NOMO-1 treated with DMSO at 0.1 percent for 48 hours (cell line): ENCODE measurements at regions not wholly inside any gene's neighbourhood (a gene's known extent, or its start where the extent isn't known, plus 50 kb on each side); places are given as distances from the start of the nearest gene placed in this dataset.

Experiments used
- DNase-seq: peaks from one replicate; lab custom pipeline; 2025; ENCODE audit not compliant: unreplicated experiment; lab: John Stamatoyannopoulos, UW

DNA sequence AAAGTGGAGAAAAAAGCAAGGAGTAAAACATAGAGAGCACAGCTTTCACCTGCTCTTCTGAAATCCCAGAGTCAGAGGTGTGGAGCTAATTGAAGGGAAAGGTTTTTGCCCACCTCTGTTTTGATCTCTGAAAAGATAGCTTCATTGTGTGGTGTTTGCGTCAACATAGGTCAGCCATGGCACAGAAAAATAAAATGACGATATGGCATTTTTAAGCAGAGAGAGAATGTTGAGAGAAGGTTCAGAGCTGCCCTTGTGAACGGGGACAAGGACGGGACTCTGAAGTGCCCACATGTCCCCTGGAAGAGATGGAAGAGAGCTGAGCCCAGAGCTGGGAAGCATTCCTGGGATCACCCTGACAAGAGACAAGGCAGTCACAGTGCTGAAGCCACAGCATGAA lies 249.4 kb upstream of the PLSCR5 start:
- no peak for DNase-seq

DNA sequence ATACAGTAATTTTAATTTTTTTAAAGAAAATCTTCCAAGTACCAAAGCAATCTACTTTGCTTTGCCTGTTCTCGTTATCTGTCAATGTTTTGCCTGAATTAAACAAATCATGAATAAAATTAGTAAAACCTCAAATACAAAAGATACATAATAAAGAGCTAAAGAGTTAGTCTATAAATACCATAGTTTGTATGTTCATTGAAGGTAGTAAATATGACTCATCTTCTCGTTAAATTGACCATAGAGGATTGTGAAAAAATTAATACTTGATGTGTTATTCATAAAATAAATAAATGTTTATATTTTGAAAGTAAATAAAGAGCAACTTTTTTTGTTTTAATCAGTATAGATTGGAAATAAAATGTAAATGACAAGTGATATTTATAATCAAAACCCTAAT lies 246.5 kb upstream of the PLSCR5 start:
- DNase-seq: no peak

DNA sequence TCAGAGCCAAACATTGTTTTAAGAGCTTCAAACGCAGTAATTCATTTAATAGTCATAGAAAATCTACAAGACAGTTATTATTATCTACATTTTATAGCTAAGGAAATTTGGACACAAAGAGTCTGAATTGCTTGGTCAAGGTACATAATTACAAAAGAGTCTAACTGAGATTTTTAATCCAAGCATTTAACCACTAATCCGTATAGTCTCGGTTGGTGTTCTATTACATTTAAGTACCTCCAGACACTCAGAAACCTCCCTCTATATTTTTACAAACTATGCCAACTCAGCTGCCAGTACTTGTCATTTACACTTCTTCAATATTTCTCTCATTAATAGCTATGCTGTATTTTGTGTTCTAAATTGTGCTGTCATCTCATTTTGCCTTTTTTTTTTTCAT lies 240.2 kb upstream of the PLSCR5 start:
- DNase-seq: no peak

DNA sequence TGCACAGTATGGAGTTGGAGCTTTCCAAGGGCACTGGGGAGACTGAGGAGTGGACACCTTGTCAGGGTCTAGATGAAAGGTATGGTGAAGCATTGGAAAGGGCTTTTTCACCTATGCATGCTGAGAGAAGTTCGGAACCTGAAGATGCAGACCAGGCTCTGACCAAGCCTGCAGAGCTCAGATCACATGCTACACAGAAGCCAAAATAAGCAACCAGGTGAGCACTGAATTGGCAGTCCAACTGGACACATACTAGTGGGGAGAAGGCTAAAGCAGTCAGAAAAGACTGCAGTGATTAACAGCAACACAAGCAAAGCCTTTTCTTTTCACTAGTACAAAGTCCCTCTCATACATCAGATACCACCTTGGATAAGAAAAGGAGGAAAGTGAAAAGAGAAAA lies 238.3 kb upstream of the PLSCR5 start:
- DNase-seq: no peak

DNA sequence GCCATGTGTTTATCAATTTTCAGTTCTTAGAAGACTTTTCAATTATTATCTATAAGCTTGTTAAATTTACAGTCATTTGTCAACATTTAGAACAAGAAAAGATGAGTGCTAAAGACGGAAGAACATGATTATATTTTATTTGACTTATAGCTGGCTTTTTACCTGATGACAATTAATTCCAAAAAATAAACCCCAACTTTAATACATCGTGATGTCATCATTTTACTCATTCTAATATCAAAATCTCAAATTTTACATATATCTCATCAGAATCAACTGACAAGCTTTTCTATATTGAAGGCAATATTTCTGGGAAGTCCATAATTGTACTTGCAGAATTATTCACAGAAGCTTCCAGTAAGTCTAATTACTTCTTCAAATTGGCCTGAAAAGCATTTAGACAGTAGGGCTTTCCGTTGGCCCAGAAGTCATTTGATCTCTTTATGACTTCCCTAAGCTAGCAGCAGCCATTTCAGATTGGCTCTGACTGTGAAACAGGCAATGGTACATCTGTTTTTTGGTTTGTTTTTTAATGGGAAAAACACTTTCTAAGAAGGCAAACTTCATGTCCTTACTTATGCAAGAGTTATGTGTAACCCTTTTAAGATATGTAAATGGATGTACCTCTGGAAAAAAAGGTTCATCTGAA lies 234.7 kb upstream of the PLSCR5 start:
- DNase-seq: no peak

DNA sequence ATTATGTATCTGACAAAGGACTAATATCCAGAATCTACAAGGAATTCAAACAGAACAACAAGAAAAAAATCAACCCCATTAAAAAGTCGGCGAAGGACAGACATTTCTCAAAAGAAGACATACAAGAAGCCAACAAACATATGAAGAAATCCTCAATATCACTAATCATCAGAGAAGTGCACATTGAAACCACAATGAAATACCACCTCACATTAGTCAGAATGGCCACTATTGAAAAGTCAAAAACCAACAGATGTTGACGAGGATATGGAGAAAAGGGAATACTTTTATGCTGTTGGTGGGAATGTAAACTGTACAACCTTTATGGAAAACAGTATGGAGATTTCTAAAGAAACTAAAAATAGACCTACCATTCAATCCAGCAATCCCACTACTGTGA lies 233.1 kb upstream of the PLSCR5 start:
- DNase-seq: no peak

DNA sequence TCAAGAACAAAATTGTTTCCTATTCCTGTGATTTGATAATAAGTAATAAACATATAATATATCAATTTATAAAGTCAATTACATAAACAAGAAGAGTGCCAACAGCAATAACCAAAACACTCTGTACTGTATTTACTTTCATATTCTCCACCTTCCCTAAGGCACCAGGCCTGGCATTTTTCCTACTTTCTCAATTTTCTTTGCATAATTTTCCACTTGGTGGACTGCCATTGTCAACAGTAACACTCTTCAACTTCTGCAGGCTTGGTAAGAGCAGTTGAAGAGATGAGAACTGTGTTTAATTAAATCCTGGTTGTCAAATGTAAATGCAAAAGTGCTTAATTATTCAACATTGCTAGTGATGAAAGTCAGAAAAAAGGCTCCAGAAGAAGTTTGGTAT lies 229.8 kb upstream of the PLSCR5 start:
- DNase-seq: no peak

DNA sequence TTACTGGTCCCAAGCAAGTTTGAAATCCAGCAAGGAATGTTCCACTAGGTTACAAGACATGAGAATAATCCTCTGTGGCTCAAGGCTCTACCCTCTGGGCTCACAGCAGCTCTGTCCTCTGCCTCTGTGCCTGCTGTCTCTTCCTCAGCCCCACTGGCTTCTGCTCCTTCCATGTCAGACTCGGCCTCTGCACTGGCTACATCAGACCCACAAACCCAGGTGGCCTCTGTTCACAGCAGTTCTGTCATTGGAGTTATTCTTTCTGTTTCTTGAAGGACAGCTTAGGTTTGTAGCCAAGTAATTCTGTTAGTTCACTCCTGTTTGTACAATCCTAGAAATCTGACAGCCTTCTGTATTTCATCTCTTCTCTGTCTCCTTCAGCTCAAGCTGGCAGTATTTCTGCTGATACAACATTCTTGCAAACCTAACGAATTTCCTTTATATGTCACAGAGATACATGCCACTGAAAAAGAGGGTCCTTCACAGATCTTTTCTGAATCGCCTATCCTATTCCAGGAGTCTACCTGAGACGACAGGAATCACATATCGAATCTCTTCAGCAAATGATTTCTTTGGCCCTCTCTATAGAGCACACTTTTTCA lies 227.8 kb upstream of the PLSCR5 start:
- DNase-seq: no peak

DNA sequence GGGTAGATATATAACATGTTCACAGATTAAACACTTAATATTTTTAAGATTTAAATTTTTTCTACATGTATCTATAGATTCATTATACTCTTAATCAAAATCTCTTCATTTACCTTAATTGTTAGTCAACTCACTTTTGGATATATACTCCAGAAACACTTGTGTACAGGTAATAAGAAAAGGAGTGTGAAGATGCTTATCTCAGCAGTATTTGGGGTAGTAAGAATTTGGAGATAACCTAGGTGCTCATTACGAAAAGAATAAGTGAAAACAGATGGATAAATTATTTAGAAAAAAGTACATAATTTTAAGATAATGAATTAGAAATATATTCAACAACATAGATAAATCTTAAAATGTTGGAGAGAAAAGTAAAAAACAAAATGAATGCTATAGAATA lies 226.5 kb upstream of the PLSCR5 start:
- DNase-seq: no peak

DNA sequence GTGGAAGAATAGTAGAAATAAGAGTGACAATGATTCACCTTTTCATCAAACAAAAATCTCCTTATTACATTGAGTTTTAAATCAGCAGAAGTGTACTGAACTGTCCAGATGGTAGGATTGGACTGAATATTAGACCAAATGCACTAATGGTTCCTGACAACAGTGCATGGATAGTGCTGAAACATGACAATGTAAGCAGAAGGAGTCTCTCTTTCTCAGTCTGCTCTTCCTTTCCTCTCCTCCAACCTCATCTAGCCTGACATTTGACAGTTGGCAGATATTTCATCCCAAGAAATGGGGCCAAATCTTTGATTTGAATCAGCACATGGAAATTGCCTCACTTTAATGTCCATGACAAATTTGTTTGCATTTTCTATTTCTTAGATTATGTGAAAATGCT lies 225.1 kb upstream of the PLSCR5 start:
- no peak for DNase-seq

DNA sequence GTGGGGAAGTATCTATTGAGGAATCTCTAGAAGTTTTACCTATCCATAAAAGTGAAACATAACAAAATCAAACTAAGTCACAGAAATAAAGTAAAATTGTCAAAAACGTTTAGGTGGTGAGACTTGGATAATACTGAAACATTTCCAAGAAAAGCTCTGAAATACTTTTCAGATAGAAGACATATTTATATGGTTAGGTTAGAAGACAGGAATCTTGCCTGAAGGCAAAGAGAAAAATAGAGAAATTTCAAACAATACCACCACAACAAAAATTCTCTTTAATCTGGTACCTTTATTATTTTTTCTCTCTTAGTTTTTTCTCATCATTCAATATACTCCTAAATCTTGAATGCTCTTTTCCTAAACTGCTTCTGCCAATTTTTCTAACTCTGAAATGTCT lies 222.7 kb upstream of the PLSCR5 start:
- no peak for DNase-seq

DNA sequence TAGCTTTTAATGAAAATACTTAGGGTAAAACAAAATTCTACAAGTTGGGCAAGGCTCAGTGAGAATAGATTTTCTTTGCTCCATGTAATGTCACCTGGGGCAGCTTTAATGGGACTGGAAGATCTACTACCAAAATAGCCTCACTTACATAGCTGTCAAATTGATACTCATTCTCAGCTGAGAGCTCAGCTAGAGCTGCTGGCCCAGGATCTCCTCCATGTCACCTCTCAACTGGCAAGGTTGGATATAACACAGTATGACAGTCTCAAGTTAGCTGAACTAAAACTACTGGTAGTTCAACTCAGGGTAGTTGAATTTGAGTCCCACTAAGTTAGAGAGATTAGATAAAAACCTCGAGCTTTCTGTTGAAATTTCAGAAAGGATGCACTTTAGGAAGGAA lies 218.5 kb upstream of the PLSCR5 start:
- no peak for DNase-seq

DNA sequence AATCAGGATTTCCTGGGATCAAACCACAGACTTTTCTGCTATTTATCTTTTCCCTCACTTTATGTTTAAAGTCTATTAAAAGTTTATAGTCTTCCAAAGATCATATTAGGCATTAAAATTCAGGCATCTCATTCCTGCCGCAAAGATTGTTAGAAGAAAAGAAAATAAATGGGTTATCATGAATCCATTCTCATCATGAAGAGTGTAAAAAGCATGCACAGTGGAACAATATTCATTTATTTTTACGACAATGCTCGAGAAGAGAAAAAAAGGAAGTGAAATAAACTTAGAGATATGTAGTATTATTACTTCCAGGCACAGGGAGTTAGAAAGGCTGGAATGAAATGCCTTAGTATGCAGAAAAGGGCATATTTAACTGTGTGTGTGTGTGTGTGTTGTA lies 213.7 kb upstream of the PLSCR5 start:
- DNase-seq: no peak

DNA sequence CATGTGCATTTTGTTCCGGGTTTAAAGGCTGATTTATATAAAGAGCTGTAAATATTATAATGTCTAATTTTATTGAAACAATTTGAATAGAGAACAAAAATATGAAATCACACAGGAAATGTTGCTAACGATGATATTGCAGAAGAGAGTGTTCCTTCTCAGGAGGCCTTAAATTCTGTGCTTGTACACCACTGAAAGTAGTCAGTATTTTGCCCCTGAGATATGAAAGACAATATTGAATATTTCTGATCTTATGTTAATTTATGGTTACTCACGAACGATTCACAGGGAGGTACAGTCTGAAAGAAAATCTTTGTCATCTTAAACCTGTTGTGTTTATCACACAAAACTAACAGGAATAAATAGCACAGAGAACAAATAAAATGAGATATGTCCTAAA lies 213.2 kb upstream of the PLSCR5 start:
- DNase-seq: no peak

DNA sequence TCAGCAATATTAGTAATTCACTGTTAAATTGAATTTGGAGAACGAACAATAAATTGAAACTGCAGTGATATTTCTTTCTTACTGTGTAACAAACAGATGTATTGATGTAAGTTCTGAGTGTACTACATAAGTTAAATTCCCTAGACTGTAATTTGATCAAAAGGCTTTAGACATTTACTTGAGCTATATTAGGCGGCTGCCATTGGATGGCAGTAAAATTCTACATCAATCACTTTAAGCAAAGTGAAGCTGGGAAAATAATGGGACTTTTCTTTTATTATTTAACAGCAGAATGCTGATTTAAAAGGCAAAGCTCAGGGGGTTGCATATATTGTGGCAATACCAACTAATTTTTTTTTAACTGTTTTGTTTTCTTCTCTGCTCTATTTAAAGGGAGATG lies 212.6 kb upstream of the PLSCR5 start:
- no peak for DNase-seq

DNA sequence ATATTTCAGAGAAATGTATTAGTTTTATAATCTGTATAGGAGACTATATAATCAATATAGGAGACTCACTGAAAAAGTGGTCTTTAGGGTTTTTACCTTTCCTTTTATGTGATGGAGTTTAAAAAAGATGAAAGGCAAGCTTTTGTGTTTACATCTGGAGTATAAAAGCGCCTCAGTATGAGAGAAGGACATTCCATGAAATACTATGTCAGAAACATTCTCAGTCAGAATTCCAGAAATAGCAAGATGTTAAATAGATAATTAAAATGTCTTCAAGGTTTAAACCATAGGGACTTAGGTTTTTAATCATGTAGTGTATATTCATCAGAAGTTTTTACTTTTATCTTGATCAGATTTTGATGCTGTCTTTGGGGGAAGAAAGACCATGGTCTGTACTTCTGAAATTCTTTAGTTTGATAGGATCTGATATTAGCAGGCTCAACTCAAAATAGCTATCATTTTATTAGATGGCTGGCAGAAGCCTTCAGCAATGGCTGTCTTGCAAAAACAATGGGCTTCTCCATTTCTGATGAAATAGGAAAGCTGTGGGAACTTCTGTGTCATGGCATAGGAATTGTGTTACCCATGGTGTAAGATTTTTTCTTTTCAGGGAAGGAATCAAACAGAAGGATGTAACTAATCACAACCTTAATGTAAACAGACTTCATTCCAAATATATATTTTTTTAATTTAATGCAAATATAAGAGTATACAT lies 209.6 kb upstream of the PLSCR5 start:
- no peak for DNase-seq

DNA sequence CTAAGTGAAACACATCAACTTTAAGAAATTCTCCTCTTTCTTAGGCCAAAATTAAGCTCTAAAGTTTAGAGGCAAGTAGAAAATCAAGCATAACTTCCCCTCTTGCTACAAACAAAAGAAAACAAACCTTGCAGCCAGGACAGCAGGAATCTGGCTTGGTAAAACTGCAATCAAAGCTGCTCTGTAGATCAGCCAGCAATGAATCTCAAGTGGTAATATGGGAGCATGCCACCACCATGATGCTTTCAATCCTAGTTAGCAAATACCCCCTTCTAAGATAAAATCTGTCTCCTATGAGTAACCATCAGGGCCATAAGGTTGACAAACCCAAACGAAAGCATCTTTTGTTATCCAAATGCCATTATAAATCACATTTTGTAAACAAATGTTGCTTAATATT lies 208.3 kb upstream of the PLSCR5 start:
- DNase-seq: no peak

DNA sequence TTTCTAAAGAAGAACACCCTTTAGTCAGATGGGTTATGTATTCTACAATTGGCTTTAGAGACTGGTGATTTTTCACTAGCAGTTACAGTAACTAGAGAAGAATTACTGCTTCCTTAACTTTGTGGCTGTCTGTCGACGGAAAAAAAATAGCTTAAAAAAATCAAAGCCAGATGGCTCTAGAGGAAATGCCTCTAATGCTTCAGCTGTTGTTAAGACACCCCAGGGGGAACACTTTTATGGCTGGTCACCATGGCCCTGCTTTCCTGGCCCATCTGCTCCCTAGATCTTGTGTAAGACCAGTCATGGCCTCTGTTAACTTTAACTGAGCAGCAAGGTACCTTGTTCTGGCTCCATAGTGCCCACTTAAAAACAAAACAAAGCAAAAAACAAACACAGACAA lies 198.6 kb upstream of the PLSCR5 start:
- DNase-seq: no peak

DNA sequence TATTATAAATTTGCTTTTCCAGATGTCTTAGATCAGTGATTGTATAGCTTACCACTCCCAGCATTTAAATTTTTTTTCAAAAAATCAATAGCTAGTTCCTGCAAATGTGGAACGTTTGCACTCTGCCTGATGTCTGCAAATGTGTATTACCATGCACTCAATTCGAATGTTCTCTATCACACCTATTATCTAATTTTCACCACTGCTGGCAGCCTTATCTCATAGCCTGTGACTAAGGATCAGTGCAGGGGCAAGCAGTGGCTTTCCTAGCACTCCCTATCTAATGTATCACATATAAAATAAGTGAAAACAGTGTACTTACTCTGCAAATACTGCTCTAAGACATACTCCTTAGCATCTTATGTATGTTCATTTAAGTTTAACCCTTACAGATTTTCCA lies 196.3 kb upstream of the PLSCR5 start:
- DNase-seq: no peak

DNA sequence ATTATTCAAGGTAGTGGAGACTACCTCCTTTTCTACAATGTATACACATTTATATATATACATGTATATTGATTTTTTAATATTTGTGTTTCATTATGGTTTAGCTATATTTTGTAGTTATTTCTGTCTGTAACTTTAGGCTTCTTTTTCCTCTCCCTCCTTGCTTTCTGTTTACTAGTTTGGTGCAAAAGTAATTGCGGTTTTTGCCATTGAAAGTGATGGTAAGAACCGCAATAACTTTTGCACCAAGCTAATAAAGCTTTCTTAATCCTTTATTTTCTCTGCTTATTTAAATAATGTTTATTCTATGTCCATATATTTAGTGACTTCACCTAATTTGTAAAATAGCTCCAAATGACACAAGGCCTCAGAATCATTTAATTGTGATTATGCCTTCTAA lies 195.3 kb upstream of the PLSCR5 start:
- DNase-seq: no peak

DNA sequence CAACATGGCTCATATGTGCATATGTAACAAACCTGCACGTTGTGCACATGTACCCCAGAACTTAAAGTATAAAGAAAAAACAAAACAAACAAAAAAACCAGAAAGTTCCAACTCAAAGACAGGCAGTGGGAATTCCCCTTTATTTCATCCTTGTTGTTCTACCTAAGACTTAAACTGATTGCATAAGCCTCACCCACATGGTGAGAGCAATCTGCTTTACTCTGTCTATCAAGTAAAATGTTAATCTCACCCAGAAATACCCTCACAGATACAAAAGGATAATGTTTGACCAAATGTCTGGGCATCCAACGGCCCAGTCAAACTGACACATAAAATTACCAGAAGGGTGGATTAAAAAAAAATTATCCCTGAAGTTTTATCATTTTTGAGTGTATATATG lies 190.9 kb upstream of the PLSCR5 start:
- DNase-seq: no peak

DNA sequence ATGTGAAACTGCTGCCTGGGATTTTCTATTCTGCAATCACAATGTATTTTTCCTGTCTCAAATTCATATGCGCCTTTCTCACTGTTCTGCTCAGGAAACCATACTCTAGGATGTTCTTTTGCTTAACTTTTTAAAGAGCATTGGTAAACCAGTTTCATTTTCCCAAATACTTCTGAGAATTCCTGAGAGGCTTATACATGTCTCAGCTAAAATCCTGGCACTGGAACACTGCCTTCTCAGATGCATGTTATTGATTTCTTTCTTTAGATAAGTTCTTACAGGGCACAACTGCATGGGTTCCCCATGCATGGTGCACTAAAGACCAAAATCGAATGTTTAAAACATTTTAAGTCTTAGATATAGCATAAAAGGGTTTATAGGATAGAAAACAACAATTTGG lies 178.3 kb upstream of the PLSCR5 start:
- DNase-seq: no peak

DNA sequence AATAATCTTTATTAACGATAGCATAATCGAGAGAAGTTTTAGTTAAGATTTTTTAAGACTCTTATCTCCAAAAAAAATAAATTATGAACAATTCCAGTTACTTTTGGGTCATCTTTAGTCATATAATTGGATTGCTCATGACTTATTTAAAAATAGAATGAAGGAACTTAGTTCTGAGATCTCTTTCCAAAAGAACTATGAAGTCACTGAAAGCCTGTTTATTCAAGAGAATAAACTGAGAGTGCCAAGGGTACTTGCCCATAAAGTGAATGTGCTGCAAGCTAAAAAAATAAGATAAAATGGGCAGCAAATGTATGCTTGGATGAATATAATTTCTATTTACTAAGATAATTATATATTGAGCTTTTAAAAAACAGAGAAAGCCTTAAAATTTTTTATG lies 176.5 kb upstream of the PLSCR5 start:
- no peak for DNase-seq
